NK-92 treated with Interleukin-12 subunit alpha and Interleukin-12 subunit beta, amount 100 ng/mL, for 24 hours (cell line): ENCODE measurements at regions not wholly inside any gene's neighbourhood (a gene's known extent, or its start where the extent isn't known, plus 50 kb on each side); places are given as distances from the start of the nearest gene placed in this dataset.
A peak's percentile ranks its signal among the peaks of the same experiment; 100 is the strongest.

ENCODE experiments used
- DNase-seq: peaks from one replicate; lab custom pipeline; 2025; lab: John Stamatoyannopoulos, UW

- DNase-seq: no peak
Measured at GRCh38 chr3:111311709-111312235, 230.2 kb upstream of the CD96 start.

GRCh38 chr3:111314181-111314873 lies 227.7 kb upstream of the CD96 start:
- no peak for DNase-seq

- DNase-seq: no peak
Measured at GRCh38 chr3:111314898-111315297, 227.1 kb upstream of the CD96 start.

GRCh38 chr3:111315930-111316587 lies 225.9 kb upstream of the CD96 start:
- no peak for DNase-seq

- DNase-seq: no peak
Measured at GRCh38 chr3:111318289-111318688, 223.7 kb upstream of the CD96 start.

- DNase-seq: no peak
Measured at GRCh38 chr3:111319598-111319997, 222.4 kb upstream of the CD96 start.

GRCh38 chr3:111321786-111322185 lies 220.2 kb upstream of the CD96 start:
- DNase-seq: no peak

- DNase-seq: no peak
Measured at GRCh38 chr3:111323019-111323418, 219.0 kb upstream of the CD96 start.

- no peak for DNase-seq
Measured at GRCh38 chr3:111324151-111324550, 217.8 kb upstream of the CD96 start.

- no peak for DNase-seq
Measured at GRCh38 chr3:111324645-111325044, 217.4 kb upstream of the CD96 start.

- DNase-seq: no peak
Measured at GRCh38 chr3:111325160-111325718, 216.8 kb upstream of the CD96 start.

GRCh38 chr3:111326144-111326995 lies 215.6 kb upstream of the CD96 start:
- DNase-seq: no peak

- no peak for DNase-seq
Measured at GRCh38 chr3:111331306-111331705, 210.7 kb upstream of the CD96 start.

GRCh38 chr3:111331912-111332311 lies 210.1 kb upstream of the CD96 start:
- DNase-seq: no peak

GRCh38 chr3:111332488-111333080 lies 209.4 kb upstream of the CD96 start:
- DNase-seq: no peak

GRCh38 chr3:111333642-111334041 lies 208.4 kb upstream of the CD96 start:
- DNase-seq: no peak

GRCh38 chr3:111335512-111336303 lies 206.3 kb upstream of the CD96 start:
- no peak for DNase-seq

- DNase-seq: no peak
Measured at GRCh38 chr3:111336511-111336910, 205.5 kb upstream of the CD96 start.

- DNase-seq: peak; percentile 4
Measured at GRCh38 chr3:111338059-111338698, 203.8 kb upstream of the CD96 start.

- no peak for DNase-seq
Measured at GRCh38 chr3:111339017-111339416, 203.0 kb upstream of the CD96 start.

- no peak for DNase-seq
Measured at GRCh38 chr3:111351334-111351733, 190.7 kb upstream of the CD96 start.
